ENCODE measurements at regions not wholly inside any gene's neighbourhood (a gene's known extent, or its start where the extent isn't known, plus 50 kb on each side); places are given as distances from the start of the nearest gene placed in this dataset.
A peak's percentile ranks its signal among the peaks of the same experiment; 100 is the strongest.

DNA sequence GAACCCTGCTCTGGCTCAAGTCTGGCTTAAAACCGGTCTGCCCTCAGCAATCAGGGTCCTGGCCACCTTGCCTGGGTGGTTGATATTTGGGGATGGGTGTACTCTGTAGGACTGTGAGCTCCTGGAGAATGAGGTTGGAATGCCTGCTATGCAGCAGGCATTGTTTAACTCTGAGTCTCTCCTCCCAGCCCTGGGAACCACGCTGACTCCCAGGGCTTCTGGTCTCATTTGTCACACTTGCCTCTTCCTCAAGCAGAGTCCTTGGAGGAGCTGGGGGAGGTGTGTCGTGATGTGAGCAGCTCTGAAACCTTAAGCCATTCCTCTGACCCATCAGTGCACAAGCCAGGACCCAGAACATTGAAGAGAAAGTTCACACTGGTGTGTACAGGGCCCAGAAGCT, 340.1 kb downstream of the MN1 start:
- DNase-seq (ENCODE audit: low read depth, low spot score), result no peak
- H3K9me3 Mint-ChIP-seq, result no peaks in the 10 kb centered on the region
- H3K27ac Mint-ChIP-seq (ENCODE audit: unreplicated experiment), result peak overlapping the region; percentile 47
- TF ChIP-seq, protein P1, sequence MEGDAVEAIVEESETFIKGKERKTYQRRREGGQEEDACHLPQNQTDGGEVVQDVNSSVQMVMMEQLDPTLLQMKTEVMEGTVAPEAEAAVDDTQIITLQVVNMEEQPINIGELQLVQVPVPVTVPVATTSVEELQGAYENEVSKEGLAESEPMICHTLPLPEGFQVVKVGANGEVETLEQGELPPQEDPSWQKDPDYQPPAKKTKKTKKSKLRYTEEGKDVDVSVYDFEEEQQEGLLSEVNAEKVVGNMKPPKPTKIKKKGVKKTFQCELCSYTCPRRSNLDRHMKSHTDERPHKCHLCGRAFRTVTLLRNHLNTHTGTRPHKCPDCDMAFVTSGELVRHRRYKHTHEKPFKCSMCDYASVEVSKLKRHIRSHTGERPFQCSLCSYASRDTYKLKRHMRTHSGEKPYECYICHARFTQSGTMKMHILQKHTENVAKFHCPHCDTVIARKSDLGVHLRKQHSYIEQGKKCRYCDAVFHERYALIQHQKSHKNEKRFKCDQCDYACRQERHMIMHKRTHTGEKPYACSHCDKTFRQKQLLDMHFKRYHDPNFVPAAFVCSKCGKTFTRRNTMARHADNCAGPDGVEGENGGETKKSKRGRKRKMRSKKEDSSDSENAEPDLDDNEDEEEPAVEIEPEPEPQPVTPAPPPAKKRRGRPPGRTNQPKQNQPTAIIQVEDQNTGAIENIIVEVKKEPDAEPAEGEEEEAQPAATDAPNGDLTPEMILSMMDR (conservative IDR thresholded peaks at IDR 0.05), result no peak
- H3K36me3 Mint-ChIP-seq (ENCODE audit: low read depth), result no peaks in the 10 kb centered on the region
- peak overlapping the region; percentile 56 for H3K4me3 Mint-ChIP-seq
- H3K27me3 Mint-ChIP-seq (ENCODE audit: low read depth), result peaks cover 39% of the 10 kb centered on the region
- H3K4me1 Mint-ChIP-seq, result peaks cover 49% of the 10 kb centered on the region

DNA sequence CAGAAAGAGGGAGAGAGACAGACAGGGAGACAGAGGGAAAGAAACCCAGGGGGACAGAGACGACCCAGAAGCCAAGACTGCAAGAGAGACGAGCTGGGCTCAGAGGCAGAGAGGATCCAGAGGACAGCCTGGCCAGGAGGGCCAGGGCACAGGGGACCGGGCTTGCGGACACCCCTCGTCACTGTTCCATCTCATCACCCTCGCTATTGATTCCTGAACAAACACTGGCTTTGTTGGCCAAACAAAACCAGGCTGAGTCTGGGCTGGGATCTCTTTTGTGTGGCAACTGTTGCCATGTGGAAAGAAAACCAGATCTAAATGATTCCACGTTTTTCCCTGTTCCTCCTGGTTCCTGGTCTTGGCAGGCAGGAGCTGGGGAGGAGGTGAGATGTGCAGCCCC, 339.4 kb downstream of the MN1 start:
- no peaks in the 10 kb centered on the region for H3K9me3 Mint-ChIP-seq
- peaks cover 36% of the 10 kb centered on the region for H3K27me3 Mint-ChIP-seq (ENCODE audit: low read depth)
- H3K27ac Mint-ChIP-seq (ENCODE audit: unreplicated experiment), result peak overlapping the region; percentile 79
- no peaks in the 10 kb centered on the region for H3K36me3 Mint-ChIP-seq (ENCODE audit: low read depth)
- H3K4me3 Mint-ChIP-seq, result peak overlapping the region; percentile 56
- TF ChIP-seq, protein P1 (conservative IDR thresholded peaks at IDR 0.05), result no peak
- peaks cover 44% of the 10 kb centered on the region for H3K4me1 Mint-ChIP-seq
- DNase-seq (ENCODE audit: low read depth, low spot score), result peak; percentile 35

DNA sequence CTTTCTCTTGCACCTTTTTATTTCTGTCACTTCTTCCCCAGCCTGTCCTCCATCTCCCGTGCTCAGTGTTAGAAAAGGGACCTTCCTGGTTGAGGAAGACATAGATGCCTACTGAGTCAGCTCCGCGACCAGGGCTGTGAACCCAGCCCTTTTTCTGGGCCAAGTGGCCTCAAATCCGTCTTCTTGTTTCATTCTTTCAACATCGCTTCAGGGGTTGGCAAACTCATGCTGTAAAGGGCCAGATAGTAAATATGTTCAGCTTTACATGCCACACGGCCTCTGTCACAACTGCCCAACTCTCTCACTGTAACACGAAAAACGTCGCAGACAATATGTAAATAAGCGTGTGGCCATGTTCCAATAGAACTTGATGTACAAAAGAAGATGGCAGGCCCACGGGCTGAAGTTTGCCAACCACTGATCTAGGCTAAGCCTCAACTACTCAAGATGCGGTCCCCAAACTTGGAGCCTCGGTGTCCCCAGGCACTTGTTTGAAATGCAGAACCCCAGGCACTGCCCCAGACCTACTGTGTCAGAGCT, 338.4 kb downstream of the MN1 start:
- H3K4me3 Mint-ChIP-seq, result no peak overlapping the region
- no peaks in the 10 kb centered on the region for H3K36me3 Mint-ChIP-seq (ENCODE audit: low read depth)
- DNase-seq (ENCODE audit: low read depth, low spot score), result no peak
- H3K9me3 Mint-ChIP-seq, result no peaks in the 10 kb centered on the region
- H3K27me3 Mint-ChIP-seq (ENCODE audit: low read depth), result peaks cover 36% of the 10 kb centered on the region
- no peak overlapping the region for H3K27ac Mint-ChIP-seq (ENCODE audit: unreplicated experiment)
- TF ChIP-seq, protein P1 (conservative IDR thresholded peaks at IDR 0.05), result no peak
- H3K4me1 Mint-ChIP-seq, result peaks cover 44% of the 10 kb centered on the region

DNA sequence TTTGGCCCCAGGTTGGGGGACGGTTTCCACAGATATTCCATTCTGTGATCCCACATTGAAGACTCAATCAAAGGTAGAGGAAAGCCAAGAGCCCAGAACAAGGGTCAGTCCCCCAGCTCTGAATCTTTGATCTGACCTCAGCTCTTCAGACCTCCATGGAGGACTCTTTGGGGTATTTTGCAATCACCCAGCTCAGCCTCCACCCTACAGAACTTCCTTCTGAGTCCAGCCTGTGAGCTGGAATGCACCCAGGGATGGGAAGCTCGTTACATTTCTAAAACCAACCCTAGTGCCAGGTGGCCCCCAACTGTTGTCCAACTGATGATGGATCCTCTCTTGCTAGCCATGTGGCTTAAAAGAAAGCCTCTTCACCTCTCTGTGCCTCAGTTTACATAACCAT, 335.3 kb downstream of the MN1 start:
- no peak for DNase-seq (ENCODE audit: low read depth, low spot score)
- H3K4me1 Mint-ChIP-seq, result peaks cover 29% of the 10 kb centered on the region
- no peaks in the 10 kb centered on the region for H3K36me3 Mint-ChIP-seq (ENCODE audit: low read depth)
- no peak overlapping the region for H3K27ac Mint-ChIP-seq (ENCODE audit: unreplicated experiment)
- no peaks in the 10 kb centered on the region for H3K9me3 Mint-ChIP-seq
- no peak overlapping the region for H3K4me3 Mint-ChIP-seq
- H3K27me3 Mint-ChIP-seq (ENCODE audit: low read depth), result peaks cover 16% of the 10 kb centered on the region
- TF ChIP-seq, protein P1 (conservative IDR thresholded peaks at IDR 0.05), result no peak

DNA sequence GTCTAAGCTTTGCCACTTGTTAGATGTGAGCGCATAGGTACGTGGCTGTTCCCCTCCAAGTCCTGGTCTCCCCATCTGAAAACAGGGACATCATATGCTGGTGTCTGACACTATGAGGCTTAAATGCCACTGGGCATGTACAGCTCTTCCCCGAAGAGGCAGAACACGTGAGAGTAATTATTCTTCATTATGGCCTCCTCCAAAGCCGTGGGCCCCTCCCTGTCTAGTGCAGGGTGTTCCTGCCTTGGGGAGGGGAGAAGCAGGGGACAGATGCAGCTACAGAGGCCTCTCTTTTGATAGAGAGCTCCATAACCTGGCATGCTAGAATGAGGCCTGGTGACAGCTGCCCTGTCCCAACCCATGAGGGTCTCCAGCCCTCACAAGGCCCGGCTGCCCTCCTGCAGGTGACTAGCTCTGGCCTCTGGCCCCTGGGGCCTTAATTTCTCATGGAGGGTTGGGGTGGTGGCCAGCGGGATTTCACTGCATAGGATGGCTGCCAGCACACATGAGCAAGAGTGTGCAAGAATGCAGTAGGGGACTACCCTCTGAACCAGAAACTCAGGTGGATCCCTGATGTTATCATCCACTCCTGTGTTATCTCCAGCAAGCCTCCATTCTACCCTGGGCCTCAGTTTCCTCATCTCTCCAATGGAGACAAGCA, 334.6 kb downstream of the MN1 start:
- peak overlapping the region; percentile 75 for H3K27ac Mint-ChIP-seq (ENCODE audit: unreplicated experiment)
- no peak for DNase-seq (ENCODE audit: low read depth, low spot score)
- TF ChIP-seq, protein P1 (conservative IDR thresholded peaks at IDR 0.05), result no peak
- peaks cover 22% of the 10 kb centered on the region for H3K4me1 Mint-ChIP-seq
- no peaks in the 10 kb centered on the region for H3K36me3 Mint-ChIP-seq (ENCODE audit: low read depth)
- no peak overlapping the region for H3K4me3 Mint-ChIP-seq
- peaks cover 10% of the 10 kb centered on the region for H3K27me3 Mint-ChIP-seq (ENCODE audit: low read depth)
- no peaks in the 10 kb centered on the region for H3K9me3 Mint-ChIP-seq
